Keratinocyte (primary cell): ENCODE measurements at regions not wholly inside any gene's neighbourhood (a gene's known extent, or its start where the extent isn't known, plus 50 kb on each side); places are given as distances from the start of the nearest gene placed in this dataset.

ENCODE experiments used
- CTCF ChIP-seq, 3 experiments: IDR thresholded peaks in 1 of 3; conservative IDR thresholded peaks in 1 of 3; optimal IDR thresholded peaks in 1 of 3; 2 replicates in 2 of 3; 3 replicates in 1 of 3; pipeline versions ENCODE3 to v1.5.1; 2011; ENCODE audit warnings: low read length in 3 of 3, mild to moderate bottlenecking in 3 of 3, moderate library complexity in 2 of 3, control low read depth in 1 of 3, inconsistent platforms in 1 of 3; ENCODE audit not compliant: insufficient read depth in 2 of 3; ENCODE audit errors: extremely low read depth in 1 of 3
- EZH2 ChIP-seq: IDR thresholded peaks from one replicate; pipeline ENCODE4 v1.6.1; 2012; ENCODE audit warnings: inconsistent platforms, mild to moderate bottlenecking, low read length, moderate library complexity

- TF ChIP-seq CTCF (optimal IDR thresholded peaks at IDR 0.05 in 1 of 3, IDR thresholded peaks at IDR 0.05 in 1 of 3, conservative IDR thresholded peaks at IDR 0.05 in 1 of 3; ENCODE audit: extremely low read depth in 1 of 3, insufficient read depth in 2 of 3, low read length in 3 of 3) (no peak), EZH2 (no peak)
Observed at GRCh38 chr5:174917976-174918554, 193.7 kb downstream of the MSX2 start.
